ENCODE measurements at regions not wholly inside any gene's neighbourhood (a gene's known extent, or its start where the extent isn't known, plus 50 kb on each side); places are given as distances from the start of the nearest gene placed in this dataset.

- TF ChIP-seq CTCF (IDR thresholded peaks at IDR 0.05), result no peak
- TF ChIP-seq EP300 (IDR thresholded peaks at IDR 0.05), result no peak
- no peak for TF ChIP-seq POLR2A (IDR thresholded peaks at IDR 0.05)
Observed at GRCh38 chr3:73759297-73759711, 134.6 kb upstream of the PDZRN3 start.

All from stomach (tissue), 4 donors.